Neural cell (in vitro differentiated cells): ENCODE measurements at regions not wholly inside any gene's neighbourhood (a gene's known extent, or its start where the extent isn't known, plus 50 kb on each side); places are given as distances from the start of the nearest gene placed in this dataset.

Experiments
- H2AFZ ChIP-seq: fragments of 200-600, 300-800 bp; sonication (generic), shearing (Covaris generic); 2 replicates; pipeline ENCODE4 v1.6.0; 2014; ENCODE audit warnings: low read depth, mild to moderate bottlenecking, antibody characterized with exemption, low read length, moderate library complexity
- H3F3A ChIP-seq: fragments of 200-600 bp; shearing (Covaris generic); 2 replicates; pipeline ENCODE4 v1.6.1; 2016; ENCODE audit warnings: mild to moderate bottlenecking, moderate library complexity, mixed read lengths, antibody characterized with exemption, low read length; ENCODE audit not compliant: insufficient read depth, poor library complexity, severe bottlenecking
- H3K27ac ChIP-seq: fragments of 200-600, 300-800 bp; sonication (generic), shearing (Covaris generic); 2 replicates; pipeline ENCODE4 v1.5.1; 2014; ENCODE audit warnings: mild to moderate bottlenecking, low read length, moderate library complexity
- H3K27me3 ChIP-seq: fragments of 300-800, 200-600 bp; sonication (generic), shearing (Covaris generic); 2 replicates; pipeline ENCODE4 v1.6.0; 2014; ENCODE audit warnings: mild to moderate bottlenecking, low read depth, low read length, moderate library complexity; ENCODE audit not compliant: insufficient read depth
- H3K36me3 ChIP-seq: fragments of 300-800, 200-600 bp; sonication (generic), shearing (Covaris generic); 2 replicates; pipeline ENCODE4 v1.5.1; 2014; ENCODE audit warnings: mild to moderate bottlenecking, antibody characterized with exemption, low read length, moderate library complexity; ENCODE audit not compliant: insufficient read depth
- H3K4me2 ChIP-seq: fragments of 300-800, 200-600 bp; sonication (generic), shearing (Covaris generic); 2 replicates; pipeline ENCODE4 v1.6.0; 2014; ENCODE audit warnings: mild to moderate bottlenecking, low read length
- H3K4me3 ChIP-seq: fragments of 300-800, 200-600 bp; sonication (generic), shearing (Covaris generic); 2 replicates; pipeline ENCODE4 v1.5.1; 2014; ENCODE audit warnings: mild to moderate bottlenecking, low read length, moderate library complexity
- H3K79me2 ChIP-seq: fragments of 200-600 bp; shearing (Covaris generic); replicated peaks from 2 replicates; pipeline ENCODE4 v1.6.0; 2014; ENCODE audit warnings: mild to moderate bottlenecking, low read length, moderate library complexity; ENCODE audit not compliant: insufficient read depth
- H3K9ac ChIP-seq: fragments of 300-800, 200-600 bp; sonication (generic), shearing (Covaris generic); 2 replicates; pipeline ENCODE4 v1.6.1; 2016; ENCODE audit warnings: mild to moderate bottlenecking, low read length, mixed read lengths
- H3K9me2 ChIP-seq: fragments of 200-600 bp; shearing (Covaris generic); 2 replicates; pipeline ENCODE4 v1.6.1; 2016; ENCODE audit warnings: mild to moderate bottlenecking, low read length, mixed read lengths; ENCODE audit not compliant: insufficient read depth
- H3K9me3 ChIP-seq: fragments of 200-600, 300-800 bp; sonication (generic), shearing (Covaris generic); 2 replicates; pipeline ENCODE4 v1.6.1; 2016; ENCODE audit warnings: mild to moderate bottlenecking, mixed run types, low read length, moderate library complexity, mixed read lengths
- H4K20me1 ChIP-seq: fragments of 200-600 bp; shearing (Covaris generic); 2 replicates; pipeline ENCODE4 v1.6.1; 2016; ENCODE audit warnings: mild to moderate bottlenecking, mixed run types; ENCODE audit not compliant: insufficient read depth
- CTCF ChIP-seq: fragments of 450-650 bp; IDR thresholded peaks from 2 replicates; pipeline ENCODE4 v1.5.1; 2014; ENCODE audit warnings: antibody characterized with exemption, mild to moderate bottlenecking, moderate library complexity; ENCODE audit not compliant: poor library complexity, severe bottlenecking
- EP300 ChIP-seq: fragments of 450-650 bp; conservative IDR thresholded peaks from 2 replicates; pipeline ENCODE4 v1.6.1; 2014; ENCODE audit warnings: antibody characterized with exemption, mild to moderate bottlenecking, moderate library complexity; ENCODE audit not compliant: poor library complexity, severe bottlenecking
- EZH2 ChIP-seq: fragments of 200-600, 300-800 bp; shearing (Covaris generic), sonication (generic); IDR thresholded peaks from 2 replicates; pipeline ENCODE4 v1.6.1; 2014; ENCODE audit warnings: antibody characterized with exemption, low read length, borderline replicate concordance, mild to moderate bottlenecking; ENCODE audit not compliant: insufficient read depth, poor library complexity, severe bottlenecking
- MXI1 ChIP-seq: fragments of 450-650 bp; conservative IDR thresholded peaks from 2 replicates; pipeline ENCODE4 v1.6.1; 2014; ENCODE audit warnings: antibody characterized with exemption, mild to moderate bottlenecking; ENCODE audit not compliant: poor library complexity, severe bottlenecking
- POLR2AphosphoS5 ChIP-seq: IDR thresholded peaks from 2 replicates; pipeline ENCODE4 v1.6.1; 2012
- RAD21 ChIP-seq: fragments of 450-650 bp; conservative IDR thresholded peaks from 2 replicates; pipeline ENCODE4 v1.6.1; 2014; ENCODE audit warnings: antibody characterized with exemption, mild to moderate bottlenecking, moderate library complexity
- REST ChIP-seq: IDR thresholded peaks from 2 replicates; pipeline ENCODE4 v1.6.1; 2012; ENCODE audit warnings: borderline replicate concordance
- SMC3 ChIP-seq: fragments of 450-650 bp; conservative IDR thresholded peaks from 2 replicates; pipeline ENCODE4 v1.6.1; 2014; ENCODE audit warnings: antibody characterized with exemption, mild to moderate bottlenecking, moderate library complexity; ENCODE audit not compliant: poor library complexity
- TAF1 ChIP-seq: IDR thresholded peaks from 2 replicates; pipeline ENCODE4 v1.6.1; 2012; ENCODE audit warnings: low read depth

- TF ChIP-seq EP300 (no peak), POLR2AphosphoS5 (no peak), SMC3 (no peak), MXI1 (no peak), CTCF (no peak), REST (no peak), TAF1 (no peak), EZH2 (no peak), RAD21 (no peak)
- H3K79me2 ChIP-seq = no peaks in the 10 kb centered on the region
- H2AFZ ChIP-seq = no peak overlapping the region
- no peaks in the 10 kb centered on the region for H3K9me2 ChIP-seq
- no peak overlapping the region for H3K4me2 ChIP-seq
- no peaks in the 10 kb centered on the region for H3K9me3 ChIP-seq
- no peaks in the 10 kb centered on the region for H4K20me1 ChIP-seq
- H3K27me3 ChIP-seq = no peaks in the 10 kb centered on the region
- H3K36me3 ChIP-seq = no peaks in the 10 kb centered on the region
- H3K4me3 ChIP-seq = no peak overlapping the region
- no peak overlapping the region for H3K9ac ChIP-seq
- no peak overlapping the region for H3K27ac ChIP-seq
- H3F3A ChIP-seq = no peaks in the 10 kb centered on the region
Measured at GRCh38 chr1:115900856-115901255, 59.9 kb upstream of the NHLH2 start.

GRCh38 chr1:115906627-115907026 lies 65.7 kb upstream of the NHLH2 start:
- H4K20me1 ChIP-seq = no peaks in the 10 kb centered on the region
- H3K9me3 ChIP-seq = no peaks in the 10 kb centered on the region
- H3K4me3 ChIP-seq = no peak overlapping the region
- H3F3A ChIP-seq = peaks cover 3% of the 10 kb centered on the region
- H3K36me3 ChIP-seq = no peaks in the 10 kb centered on the region
- TF ChIP-seq EZH2 (no peak), RAD21 (no peak), EP300 (no peak), POLR2AphosphoS5 (no peak)
- H2AFZ ChIP-seq = no peak overlapping the region
- no peaks in the 10 kb centered on the region for H3K79me2 ChIP-seq
- no peak overlapping the region for H3K4me2 ChIP-seq
- no peaks in the 10 kb centered on the region for H3K9me2 ChIP-seq
- H3K27ac ChIP-seq = no peak overlapping the region
- H3K9ac ChIP-seq = no peak overlapping the region
- H3K27me3 ChIP-seq = no peaks in the 10 kb centered on the region

GRCh38 chr1:115907092-115907491 lies 66.2 kb upstream of the NHLH2 start:
- Histone ChIP-seq H2AFZ (no peak overlapping the region), H3F3A (peaks cover 3% of the 10 kb centered on the region), H3K9me3 (no peaks in the 10 kb centered on the region), H3K4me2 (no peak overlapping the region), H3K4me3 (no peak overlapping the region), H3K27ac (no peak overlapping the region), H3K9ac (no peak overlapping the region), H3K9me2 (no peaks in the 10 kb centered on the region), H4K20me1 (no peaks in the 10 kb centered on the region), H3K27me3 (no peaks in the 10 kb centered on the region), H3K36me3 (no peaks in the 10 kb centered on the region), H3K79me2 (no peaks in the 10 kb centered on the region)
- no peak for TF ChIP-seq TAF1
- TF ChIP-seq POLR2AphosphoS5 = no peak
- no peak for TF ChIP-seq EZH2
- no peak for TF ChIP-seq SMC3
